SK-N-SH (cell line): ENCODE measurements at regions not wholly inside any gene's neighbourhood (a gene's known extent, or its start where the extent isn't known, plus 50 kb on each side); places are given as distances from the start of the nearest gene placed in this dataset.
A peak's percentile ranks its signal among the peaks of the same experiment; 100 is the strongest.

ENCODE experiments used
- CTCF ChIA-PET: fragments of 300-600, 350-600 bp; formaldehyde crosslinking; extraction: SDS; loops from one replicate; lab custom pipeline; 2021; lab: Yijun Ruan, JAX
- POLR2A ChIA-PET: fragments of 350-600 bp; sonication (Branson Sonifier 250); formaldehyde crosslinking; extraction: SDS; loops from one replicate; lab custom pipeline; 2020; ENCODE audit warnings: antibody characterized with exemption, inconsistent platforms; lab: Yijun Ruan, JAX
- DNase-seq: peaks from one replicate; pipeline ENCODE4 v3.0.0; 2012
- H2AFZ ChIP-seq: fragments of 200-600 bp; sonication (generic); 2 replicates; pipeline ENCODE4 v1.8.1; 2016; ENCODE audit warnings: antibody characterized with exemption, mild to moderate bottlenecking, low read depth
- H3F3A ChIP-seq: fragments of 200-600 bp; sonication (generic); replicated peaks from 2 replicates; pipeline ENCODE3; 2016; ENCODE audit warnings: antibody characterized with exemption, mild to moderate bottlenecking; ENCODE audit not compliant: insufficient read depth
- H3K27ac ChIP-seq, 2 experiments: fragments of 200-500 bp in 1 of 2; fragments of 200-600 bp in 1 of 2; sonication (Bioruptor generic) in 1 of 2; sonication (generic), shearing (Covaris generic) in 1 of 2; 2 replicates each; pipeline versions ENCODE4 v1.5.1 to v1.6.1; 2014 to 2016; ENCODE audit warnings: low read depth in 2 of 2, inconsistent platforms in 1 of 2, low read length in 1 of 2, mild to moderate bottlenecking in 1 of 2, mixed read lengths in 1 of 2
- H3K27me3 ChIP-seq: fragments of 200-600 bp; sonication (generic), shearing (Covaris generic); 2 replicates; pipeline ENCODE4 v1.6.1; 2016; ENCODE audit warnings: mixed run types; ENCODE audit not compliant: insufficient read depth
- H3K36me3 ChIP-seq, 2 experiments: fragments of 200-500 bp in 1 of 2; fragments of 200-600 bp in 1 of 2; sonication (Bioruptor generic) in 1 of 2; sonication (generic) in 1 of 2; replicated peaks in 1 of 2; 2 replicates each; pipeline versions ENCODE3 to v1.5.1; 2014 to 2016; ENCODE audit warnings: low read length in 1 of 2, mild to moderate bottlenecking in 1 of 2; ENCODE audit not compliant: insufficient read depth in 2 of 2, control insufficient read depth in 1 of 2
- H3K4me1 ChIP-seq, 2 experiments: fragments of 200-500 bp in 1 of 2; fragments of 200-600 bp in 1 of 2; sonication (Bioruptor generic) in 1 of 2; sonication (generic), shearing (Covaris generic) in 1 of 2; 2 replicates each; pipeline versions ENCODE4 v1.5.1 to v1.6.1; 2014 to 2016; ENCODE audit warnings: low read depth in 1 of 2, low read length in 1 of 2, mixed run types in 1 of 2; ENCODE audit not compliant: insufficient read depth in 2 of 2, control insufficient read depth in 1 of 2
- H3K4me2 ChIP-seq: fragments of 200-600 bp; sonication (generic), shearing (Covaris generic); 2 replicates; pipeline ENCODE4 v1.6.1; 2017; ENCODE audit warnings: mixed run types
- H3K4me3 ChIP-seq, 2 experiments: fragments of 200-500 bp in 1 of 2; fragments of 200-600 bp in 1 of 2; sonication (Bioruptor generic) in 1 of 2; sonication (generic), shearing (Covaris generic) in 1 of 2; 2 replicates each; pipeline versions ENCODE4 v1.5.1 to v1.8.1; 2014 to 2016; ENCODE audit warnings: low read depth in 2 of 2, inconsistent platforms in 1 of 2, low read length in 1 of 2, mild to moderate bottlenecking in 1 of 2, mixed read lengths in 1 of 2, moderate library complexity in 1 of 2
- H3K79me2 ChIP-seq: fragments of 200-600 bp; sonication (generic); 2 replicates; pipeline ENCODE4 v1.8.1; 2017; ENCODE audit warnings: mild to moderate bottlenecking; ENCODE audit not compliant: insufficient read depth
- H3K9ac ChIP-seq: fragments of 200-600 bp; sonication (generic); 2 replicates; pipeline ENCODE4 v1.6.1; 2017; ENCODE audit warnings: mixed run types
- H3K9me2 ChIP-seq: fragments of 200-600 bp; sonication (generic); 2 replicates; pipeline ENCODE4 v1.6.1; 2017; ENCODE audit warnings: mixed run types
- H3K9me3 ChIP-seq: fragments of 200-600 bp; sonication (generic); 2 replicates; pipeline ENCODE4 v1.6.1; 2017; ENCODE audit warnings: mixed run types, mild to moderate bottlenecking, moderate library complexity
- H4K20me1 ChIP-seq: fragments of 200-600 bp; sonication (generic); 2 replicates; pipeline ENCODE4 v1.6.1; 2017; ENCODE audit warnings: mild to moderate bottlenecking, mixed run types; ENCODE audit not compliant: insufficient read depth
- EP300 ChIP-seq, 2 experiments: IDR thresholded peaks; 2 replicates each; pipeline versions ENCODE4 v1.4.0 to v1.6.1; 2012; ENCODE audit warnings: borderline replicate concordance in 1 of 2, low read depth in 1 of 2, low read length in 1 of 2
- GATA2 ChIP-seq: sonication (generic); formaldehyde crosslinking; IDR thresholded peaks from 2 replicates; pipeline ENCODE4 v1.5.0; 2020; ENCODE audit warnings: mild to moderate bottlenecking, missing genetic modification reagents
- MXI1 ChIP-seq: IDR thresholded peaks from 2 replicates; pipeline ENCODE4 v1.6.1; 2012; ENCODE audit warnings: mild to moderate bottlenecking, low read depth, low read length, improper control_type of control experiment
- RAD21 ChIP-seq: IDR thresholded peaks from 2 replicates; pipeline ENCODE4 v1.6.1; 2012; ENCODE audit warnings: mild to moderate bottlenecking, low read length
- RFX5 ChIP-seq: IDR thresholded peaks from 2 replicates; pipeline ENCODE4 v1.6.1; 2012; ENCODE audit warnings: mild to moderate bottlenecking, improper control_type of control experiment, low read length
- RXRA ChIP-seq: IDR thresholded peaks from 2 replicates; pipeline ENCODE4 v1.4.0; 2012; ENCODE audit warnings: low read depth, mild to moderate bottlenecking, borderline replicate concordance
- TEAD4 ChIP-seq: IDR thresholded peaks from 2 replicates; pipeline ENCODE4 v1.4.0; 2012; ENCODE audit warnings: mild to moderate bottlenecking, borderline replicate concordance; ENCODE audit not compliant: insufficient read depth
- WGBS: methylation state at CpG from one replicate; pipeline ENCODE4 v1.1.6; 2017; ENCODE audit warnings: low lambda C conversion rate; 5-methylcytosine and 5-hydroxymethylcytosine counted together
- TF ChIP-seq, protein P1 (sequence below): IDR thresholded peaks from 2 replicates; pipeline ENCODE4 v1.6.1; 2012; ENCODE audit warnings: mild to moderate bottlenecking, low read depth, low read length, moderate library complexity

DNA sequence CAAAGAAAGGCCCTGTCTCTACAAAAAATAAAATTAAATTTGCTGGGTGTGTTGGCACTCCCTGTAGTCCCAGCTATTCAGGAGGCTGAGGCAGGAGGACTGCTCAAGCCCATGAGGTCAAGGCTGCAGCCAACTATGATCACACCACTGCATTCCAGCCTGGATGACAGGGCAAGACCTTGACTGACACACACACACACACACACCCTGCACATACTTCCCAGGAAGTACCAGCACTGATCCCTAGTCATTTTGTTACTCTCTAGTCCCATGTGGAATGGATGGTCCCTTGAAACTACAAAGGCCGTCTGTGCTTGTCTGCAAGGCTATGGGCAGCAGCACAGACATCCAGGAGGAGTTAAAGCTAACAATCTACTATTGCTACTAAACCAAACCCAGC lies 59.7 kb upstream of the CYP2D6 start:
- Histone ChIP-seq H4K20me1 (peaks cover 70% of the 10 kb centered on the region), H3K27me3 (no peaks in the 10 kb centered on the region), H3K9me3 (no peaks in the 10 kb centered on the region), H3K27ac (no peak overlapping the region), H3K36me3 (no peaks in the 10 kb centered on the region), H3K9me2 (no peaks in the 10 kb centered on the region), H2AFZ (no peak overlapping the region), H3K9ac (no peak overlapping the region), H3F3A (no peaks in the 10 kb centered on the region), H3K4me1 (no peaks in the 10 kb centered on the region; a peak in 1 of 4 replicates), H3K4me3 (no peak overlapping the region), H3K79me2 (0 out of 2 replicates have a peak, but pooled peaks cover 3% of the 10 kb centered on the region), H3K4me2 (no peak overlapping the region)
- no peak for DNase-seq
- no CpG with 5 or more reads among the region's 1 CpG for WGBS
- ChIA-PET CTCF (no interaction called here), POLR2A (no interaction called here)
- TF ChIP-seq GATA2: no peak
- TF ChIP-seq RXRA: no peak
- TF ChIP-seq MXI1: no peak
- no peak for TF ChIP-seq TEAD4
- no peak for TF ChIP-seq RAD21
- TF ChIP-seq RFX5: no peak

DNA sequence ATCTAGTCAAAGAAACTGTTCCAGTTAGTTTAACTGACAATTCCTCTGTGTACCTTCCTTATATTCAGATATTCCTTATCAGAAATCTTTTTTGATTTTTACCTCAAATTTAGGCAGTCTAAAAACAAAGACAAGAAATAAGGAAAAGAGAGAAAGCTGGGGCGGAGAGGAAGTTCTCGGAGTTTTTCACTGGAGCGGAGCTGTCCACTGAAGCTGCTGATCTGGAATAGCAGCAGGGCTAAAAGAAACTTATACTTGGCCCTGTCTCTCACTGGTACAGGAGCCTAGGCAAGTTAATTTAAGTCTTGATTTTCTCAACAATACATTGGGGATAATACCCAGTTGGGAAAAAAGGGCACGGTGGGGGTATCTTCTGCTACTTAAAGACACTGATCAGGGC lies 59.2 kb upstream of the CYP2D6 start:
- no peaks in the 10 kb centered on the region for H3K9me2 ChIP-seq
- WGBS: 95% methylated on average over 4 of the region's 4 CpGs

More for the DNA sequence above, 59.2 kb upstream of the CYP2D6 start:
- H3F3A ChIP-seq: no peaks in the 10 kb centered on the region
- no peak overlapping the region for H3K27ac ChIP-seq
- no peaks in the 10 kb centered on the region for H3K9me3 ChIP-seq
- ChIA-PET CTCF (no interaction called here), POLR2A (no interaction called here)
- H3K4me1 ChIP-seq: no peaks in the 10 kb centered on the region; a peak in 1 of 4 replicates
- no peak overlapping the region for H3K4me3 ChIP-seq
- no peaks in the 10 kb centered on the region for H3K27me3 ChIP-seq
- no peak for TF ChIP-seq EP300 (IDR thresholded peaks at IDR 0.05; ENCODE audit: borderline replicate concordance in 1 of 2, low read depth in 1 of 2, low read length in 1 of 2)
- TF ChIP-seq, protein P1, sequence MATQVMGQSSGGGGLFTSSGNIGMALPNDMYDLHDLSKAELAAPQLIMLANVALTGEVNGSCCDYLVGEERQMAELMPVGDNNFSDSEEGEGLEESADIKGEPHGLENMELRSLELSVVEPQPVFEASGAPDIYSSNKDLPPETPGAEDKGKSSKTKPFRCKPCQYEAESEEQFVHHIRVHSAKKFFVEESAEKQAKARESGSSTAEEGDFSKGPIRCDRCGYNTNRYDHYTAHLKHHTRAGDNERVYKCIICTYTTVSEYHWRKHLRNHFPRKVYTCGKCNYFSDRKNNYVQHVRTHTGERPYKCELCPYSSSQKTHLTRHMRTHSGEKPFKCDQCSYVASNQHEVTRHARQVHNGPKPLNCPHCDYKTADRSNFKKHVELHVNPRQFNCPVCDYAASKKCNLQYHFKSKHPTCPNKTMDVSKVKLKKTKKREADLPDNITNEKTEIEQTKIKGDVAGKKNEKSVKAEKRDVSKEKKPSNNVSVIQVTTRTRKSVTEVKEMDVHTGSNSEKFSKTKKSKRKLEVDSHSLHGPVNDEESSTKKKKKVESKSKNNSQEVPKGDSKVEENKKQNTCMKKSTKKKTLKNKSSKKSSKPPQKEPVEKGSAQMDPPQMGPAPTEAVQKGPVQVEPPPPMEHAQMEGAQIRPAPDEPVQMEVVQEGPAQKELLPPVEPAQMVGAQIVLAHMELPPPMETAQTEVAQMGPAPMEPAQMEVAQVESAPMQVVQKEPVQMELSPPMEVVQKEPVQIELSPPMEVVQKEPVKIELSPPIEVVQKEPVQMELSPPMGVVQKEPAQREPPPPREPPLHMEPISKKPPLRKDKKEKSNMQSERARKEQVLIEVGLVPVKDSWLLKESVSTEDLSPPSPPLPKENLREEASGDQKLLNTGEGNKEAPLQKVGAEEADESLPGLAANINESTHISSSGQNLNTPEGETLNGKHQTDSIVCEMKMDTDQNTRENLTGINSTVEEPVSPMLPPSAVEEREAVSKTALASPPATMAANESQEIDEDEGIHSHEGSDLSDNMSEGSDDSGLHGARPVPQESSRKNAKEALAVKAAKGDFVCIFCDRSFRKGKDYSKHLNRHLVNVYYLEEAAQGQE: peak; percentile 72; the same call in 1 of the 2 replicates
- H3K9ac ChIP-seq: no peak overlapping the region
- no peak overlapping the region for H2AFZ ChIP-seq
- H3K79me2 ChIP-seq: 0 out of 2 replicates have a peak, but pooled peaks cover 3% of the 10 kb centered on the region
- DNase-seq: no peak
- H3K4me2 ChIP-seq: no peak overlapping the region
- H3K36me3 ChIP-seq: no peaks in the 10 kb centered on the region
- peaks cover 71% of the 10 kb centered on the region for H4K20me1 ChIP-seq
